GM20000 (cell line): ENCODE measurements at regions not wholly inside any gene's neighbourhood (a gene's known extent, or its start where the extent isn't known, plus 50 kb on each side); places are given as distances from the start of the nearest gene placed in this dataset.

Experiments used
- DNase-seq: peaks from one replicate; pipeline ENCODE4 v3.0.0; 2012; ENCODE audit warnings: low spot score
- CTCF ChIP-seq: IDR thresholded peaks from 2 replicates; pipeline ENCODE4 v1.5.1; 2012; ENCODE audit warnings: mild to moderate bottlenecking, control low read depth; ENCODE audit errors: extremely low read depth, missing control alignments

DNA sequence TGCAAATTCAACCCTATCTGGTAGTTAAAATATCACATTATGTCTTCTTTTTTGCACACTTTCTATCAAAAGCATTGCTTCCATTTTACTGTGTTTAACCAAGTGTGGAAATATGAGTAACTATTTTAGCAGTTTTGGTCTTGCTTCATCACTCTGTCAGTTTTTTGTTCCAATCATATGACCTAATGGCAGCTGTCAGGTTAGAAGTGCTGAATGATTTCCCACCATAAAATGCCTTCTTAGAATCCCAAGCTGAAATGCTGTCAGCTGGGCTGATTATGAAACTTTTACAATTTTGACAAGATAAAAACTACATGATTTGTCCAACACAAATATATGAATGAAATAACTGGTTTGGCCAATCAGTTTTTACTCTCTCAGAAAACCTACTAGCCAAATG, 1654.6 kb upstream of the RAG2 start:
- TF ChIP-seq CTCF, result no peak
- no peak for DNase-seq

DNA sequence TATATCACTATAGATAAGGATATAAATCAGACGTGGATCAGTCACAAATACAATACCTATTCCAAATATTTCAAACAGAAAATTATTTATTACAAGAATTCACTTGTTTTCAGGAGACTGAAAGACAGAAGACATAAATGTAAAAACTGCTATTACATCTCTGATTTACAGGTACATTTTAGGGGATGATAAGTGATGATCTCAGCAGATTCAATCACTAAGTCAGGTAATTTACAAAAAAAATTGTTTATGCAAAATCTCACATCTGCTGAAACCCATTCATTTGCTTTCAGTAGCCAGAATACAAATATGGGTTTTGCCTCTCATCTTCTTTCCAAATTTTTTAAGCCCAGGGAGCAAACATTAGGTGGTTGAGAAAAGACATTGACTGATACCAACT, 1648.4 kb upstream of the RAG2 start:
- TF ChIP-seq CTCF, result no peak
- DNase-seq, result no peak

DNA sequence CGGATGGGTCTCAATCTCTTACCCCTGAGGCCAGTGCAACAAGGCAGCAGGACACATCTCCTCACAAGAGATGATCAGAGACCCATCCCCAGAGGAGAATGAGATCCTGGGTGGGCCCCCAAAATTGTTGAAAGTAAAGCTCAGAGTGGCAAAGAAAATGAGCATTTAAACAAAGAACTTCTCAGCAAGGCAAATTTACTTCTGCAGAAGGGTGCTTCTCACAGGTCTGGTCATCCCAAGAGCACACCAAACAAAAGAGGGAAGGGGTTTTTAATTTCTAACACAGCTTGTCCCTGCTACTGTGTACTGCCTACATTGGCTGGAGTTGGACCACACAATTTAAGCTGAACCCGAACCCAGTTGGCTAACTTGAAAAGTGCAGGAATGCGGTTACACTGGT, 1628.6 kb upstream of the RAG2 start:
- TF ChIP-seq CTCF, result no peak
- no peak for DNase-seq

- no peak for TF ChIP-seq CTCF
- DNase-seq, result no peak
These were observed 1623.3 kb upstream of the RAG2 start for GRCh38 chr11:38221295-38221694.

DNA sequence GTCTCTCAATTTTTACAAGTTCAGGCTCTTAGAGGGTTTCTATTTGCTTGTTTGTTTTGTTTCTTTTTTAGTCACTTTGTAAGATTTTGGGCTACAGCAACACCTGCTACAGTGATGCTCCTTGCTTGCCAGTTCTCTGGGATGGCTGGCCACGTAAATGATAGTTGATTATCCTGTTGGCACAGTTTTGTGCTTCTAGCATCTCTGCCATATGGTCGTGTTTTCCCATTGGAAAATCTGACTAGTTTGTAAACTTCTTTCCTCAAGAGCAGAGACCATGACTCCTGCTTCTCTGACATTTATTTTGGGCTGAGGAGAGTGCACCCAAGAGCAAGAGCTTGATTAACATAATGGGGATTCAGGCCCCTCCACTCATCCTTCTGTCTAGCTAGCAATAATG, 1621.6 kb upstream of the RAG2 start:
- no peak for DNase-seq
- no peak for TF ChIP-seq CTCF

DNA sequence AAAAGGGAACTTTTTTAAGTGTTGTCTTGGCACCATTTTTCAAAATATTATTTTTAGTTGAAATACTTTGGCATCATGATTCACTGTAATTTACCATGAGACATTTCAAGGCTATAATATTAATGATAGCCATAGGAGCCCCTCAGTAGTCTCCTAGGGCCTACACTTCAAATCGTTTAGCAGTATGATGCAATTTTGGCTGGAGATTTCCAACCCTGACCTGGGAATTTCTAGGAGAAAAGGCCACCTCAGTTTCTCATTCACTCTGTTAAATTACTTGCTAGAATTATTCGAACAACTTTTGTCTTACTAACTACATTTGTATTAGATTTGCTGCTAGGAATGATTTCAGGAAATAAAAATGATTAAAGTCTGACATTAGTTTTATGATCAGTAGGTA, 1610.9 kb upstream of the RAG2 start:
- no peak for TF ChIP-seq CTCF

DNA sequence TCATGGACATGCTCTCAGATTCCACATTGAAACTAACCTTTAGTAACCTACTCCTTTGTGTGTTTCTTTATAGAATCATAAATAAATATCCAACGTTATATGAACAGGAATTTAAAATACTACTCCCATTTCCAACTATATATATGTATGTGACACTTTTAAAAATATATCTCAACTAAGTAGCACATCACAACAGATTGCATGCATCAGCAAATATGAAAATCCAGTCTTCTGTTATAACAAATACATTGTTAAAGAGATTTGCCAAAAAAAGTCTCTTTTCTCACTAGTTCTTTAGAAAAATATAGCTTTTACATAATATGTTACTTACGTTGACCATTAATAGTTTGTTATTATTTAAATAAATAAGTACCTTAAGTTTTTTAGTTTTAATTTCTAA, 1608.6 kb upstream of the RAG2 start:
- no peak for TF ChIP-seq CTCF
- no peak for DNase-seq

More for the DNA sequence above, 1610.9 kb upstream of the RAG2 start:
- no peak for DNase-seq
